Brain microvascular endothelial cell (primary cell): ENCODE measurements at regions not wholly inside any gene's neighbourhood (a gene's known extent, or its start where the extent isn't known, plus 50 kb on each side); places are given as distances from the start of the nearest gene placed in this dataset.
A peak's percentile ranks its signal among the peaks of the same experiment; 100 is the strongest.

Source experiments
- DNase-seq: peaks from one replicate; pipeline ENCODE4 v3.0.0-alpha.2; 2020
- H3K27ac ChIP-seq: fragments of 250-450 bp; sonication (Bioruptor Pico); 2 replicates; pipeline ENCODE4 v1.5.1; 2020; ENCODE audit warnings: mild to moderate bottlenecking, moderate library complexity
- H3K27me3 ChIP-seq: fragments of 250-450 bp; sonication (Bioruptor Pico); replicated peaks from 2 replicates; pipeline ENCODE4 v1.5.1; 2020; ENCODE audit warnings: mild to moderate bottlenecking
- H3K36me3 ChIP-seq: fragments of 250-450 bp; sonication (Bioruptor Pico); replicated peaks from 2 replicates; pipeline ENCODE4 v1.5.1; 2020; ENCODE audit warnings: mild to moderate bottlenecking
- H3K4me3 ChIP-seq: 2 replicates; pipeline ENCODE4 v1.5.1; 2011; ENCODE audit warnings: low read depth, mild to moderate bottlenecking, control low read depth, low read length, moderate library complexity
- CTCF ChIP-seq: IDR thresholded peaks from 2 replicates; pipeline ENCODE4 v1.5.1; 2011; ENCODE audit warnings: low read depth, mild to moderate bottlenecking, moderate library complexity, low read length, control low read depth, inconsistent platforms; ENCODE audit errors: missing control alignments
- in situ Hi-C: cut with HindIII; loops from 2 replicates; pipeline ENCODE4 v1.10.0; 2017; ENCODE audit warnings: low sequenced_read_pairs, low pct_ligation_motif_present

- H3K4me3 ChIP-seq = no peak overlapping the region
- no peak for DNase-seq
- no peak for TF ChIP-seq CTCF
- no peaks in the 10 kb centered on the region for H3K36me3 ChIP-seq
- no peaks in the 10 kb centered on the region for H3K27me3 ChIP-seq
- H3K27ac ChIP-seq = no peak overlapping the region
- in situ Hi-C loops = no loop called here
Measured at GRCh38 chr17:69722518-69722917, 308.0 kb downstream of the MAP2K6 start.

- no peak for TF ChIP-seq CTCF
- Histone ChIP-seq H3K27ac (no peak overlapping the region), H3K4me3 (no peak overlapping the region), H3K27me3 (no peaks in the 10 kb centered on the region), H3K36me3 (no peaks in the 10 kb centered on the region)
- in situ Hi-C loops = no loop called here
- no peak for DNase-seq
Measured at GRCh38 chr17:69723316-69723715, 308.8 kb downstream of the MAP2K6 start.

- no peak overlapping the region for H3K27ac ChIP-seq
- DNase-seq = no peak
- no peak overlapping the region for H3K4me3 ChIP-seq
- TF ChIP-seq CTCF = peak; percentile 47
- H3K36me3 ChIP-seq = no peaks in the 10 kb centered on the region
- in situ Hi-C loops = no loop called here
- no peaks in the 10 kb centered on the region for H3K27me3 ChIP-seq
Measured at GRCh38 chr17:69723741-69724140, 309.2 kb downstream of the MAP2K6 start.

GRCh38 chr17:69724238-69724637, 309.7 kb downstream of the MAP2K6 start:
- no peak for TF ChIP-seq CTCF
- no peak overlapping the region for H3K4me3 ChIP-seq
- H3K27ac ChIP-seq = no peak overlapping the region
- no peak for DNase-seq
- no peaks in the 10 kb centered on the region for H3K27me3 ChIP-seq
- no peaks in the 10 kb centered on the region for H3K36me3 ChIP-seq
- in situ Hi-C loops = no loop called here

GRCh38 chr17:69725146-69725545, 310.6 kb downstream of the MAP2K6 start:
- no peak overlapping the region for H3K27ac ChIP-seq
- no peak for TF ChIP-seq CTCF
- no peak overlapping the region for H3K4me3 ChIP-seq
- in situ Hi-C loops = no loop called here
- H3K27me3 ChIP-seq = no peaks in the 10 kb centered on the region
- DNase-seq = no peak
- H3K36me3 ChIP-seq = no peaks in the 10 kb centered on the region

- in situ Hi-C loops = no loop called here
- no peak for DNase-seq
- Histone ChIP-seq H3K4me3 (no peak overlapping the region), H3K27ac (no peak overlapping the region), H3K27me3 (no peaks in the 10 kb centered on the region), H3K36me3 (no peaks in the 10 kb centered on the region)
- TF ChIP-seq CTCF = no peak
Measured at GRCh38 chr17:69728816-69729215, 314.3 kb downstream of the MAP2K6 start.
